Medulla oblongata (tissue), 1 donor: ENCODE measurements at regions not wholly inside any gene's neighbourhood (a gene's known extent, or its start where the extent isn't known, plus 50 kb on each side); places are given as distances from the start of the nearest gene placed in this dataset.
A peak's percentile ranks its signal among the peaks of the same experiment; 100 is the strongest.

Experiments used
- DNase-seq: peaks from one replicate; pipeline ENCODE4 v3.0.0-alpha.2; 2015; ENCODE audit errors: extremely low spot score

GRCh38 chr2:199025146-199025545 is 432.6 kb downstream of the SATB2 start:
- no peak for DNase-seq

GRCh38 chr2:199024224-199024623 is 433.5 kb downstream of the SATB2 start:
- DNase-seq = no peak

- DNase-seq = peak; percentile 61
Observed at GRCh38 chr2:199019898-199020507, 437.7 kb downstream of the SATB2 start.

GRCh38 chr2:199018826-199019225 is 438.9 kb downstream of the SATB2 start:
- DNase-seq = no peak

GRCh38 chr2:199015072-199015471 is 442.7 kb downstream of the SATB2 start:
- no peak for DNase-seq

GRCh38 chr2:199014226-199014625 is 443.5 kb downstream of the SATB2 start:
- DNase-seq = no peak

- DNase-seq = no peak
Observed at GRCh38 chr2:199011908-199012307, 445.8 kb downstream of the SATB2 start.

GRCh38 chr2:198994678-198995077 is 463.1 kb downstream of the SATB2 start:
- no peak for DNase-seq

GRCh38 chr2:198991431-198991830 is 466.3 kb downstream of the SATB2 start:
- no peak for DNase-seq

- no peak for DNase-seq
Observed at GRCh38 chr2:198975779-198976178, 482.0 kb downstream of the SATB2 start.

GRCh38 chr2:198973785-198974184 is 484.0 kb downstream of the SATB2 start:
- DNase-seq = no peak

GRCh38 chr2:198973181-198973580 is 484.6 kb downstream of the SATB2 start:
- no peak for DNase-seq

- DNase-seq = no peak
Observed at GRCh38 chr2:198968545-198968944, 489.2 kb downstream of the SATB2 start.

GRCh38 chr2:198966269-198966668 is 491.5 kb downstream of the SATB2 start:
- DNase-seq = no peak

- no peak for DNase-seq
Observed at GRCh38 chr2:198961547-198961946, 496.2 kb downstream of the SATB2 start.

GRCh38 chr2:198957181-198957580 is 500.6 kb downstream of the SATB2 start:
- DNase-seq = no peak

GRCh38 chr2:198953328-198953727 is 504.4 kb downstream of the SATB2 start:
- DNase-seq = no peak

GRCh38 chr2:198950803-198951202 is 506.9 kb downstream of the SATB2 start:
- DNase-seq = no peak

- no peak for DNase-seq
Observed at GRCh38 chr2:198945496-198945895, 512.2 kb downstream of the SATB2 start.

GRCh38 chr2:198930170-198930569 is 527.6 kb downstream of the SATB2 start:
- DNase-seq = no peak

GRCh38 chr2:198928026-198928425 is 529.7 kb downstream of the SATB2 start:
- no peak for DNase-seq

- DNase-seq = no peak
Observed at GRCh38 chr2:198917926-198918720, 539.6 kb downstream of the SATB2 start.

GRCh38 chr2:198917275-198917674 is 540.5 kb downstream of the SATB2 start:
- no peak for DNase-seq
